Neural crest cell (in vitro differentiated cells): ENCODE measurements at regions not wholly inside any gene's neighbourhood (a gene's known extent, or its start where the extent isn't known, plus 50 kb on each side); places are given as distances from the start of the nearest gene placed in this dataset.

Experiments used
- DNase-seq: peaks from one replicate; pipeline ENCODE4 v3.0.0; 2021; ENCODE audit warnings: low read depth, mixed read lengths, low spot score
- H3K27ac Mint-ChIP-seq: one replicate; pipeline ENCODE4 v1.8.0; 2021; ENCODE audit warnings: mild to moderate bottlenecking, mixed read lengths; ENCODE audit not compliant: unreplicated experiment
- H3K27me3 Mint-ChIP-seq: 2 replicates; pipeline ENCODE4 v1.8.0; 2021; ENCODE audit warnings: low read depth, mild to moderate bottlenecking, mixed read lengths
- H3K36me3 Mint-ChIP-seq: 2 replicates; pipeline ENCODE4 v1.8.0; 2021; ENCODE audit warnings: low read depth, mild to moderate bottlenecking, mixed read lengths
- H3K4me1 Mint-ChIP-seq: 2 replicates; pipeline ENCODE4 v1.8.0; 2021; ENCODE audit warnings: mixed read lengths
- H3K4me3 Mint-ChIP-seq: one replicate; pipeline ENCODE4 v1.8.0; 2021; ENCODE audit warnings: mild to moderate bottlenecking, mixed read lengths
- H3K9me3 Mint-ChIP-seq: 2 replicates; pipeline ENCODE4 v1.8.0; 2021; ENCODE audit warnings: mixed read lengths
- TF ChIP-seq, protein P1 (sequence below): fragments of 200-600 bp; sonication (generic); conservative IDR thresholded peaks from 2 replicates; pipeline ENCODE4 v1.5.0; 2021; ENCODE audit warnings: antibody characterized with exemption, mild to moderate bottlenecking

DNA sequence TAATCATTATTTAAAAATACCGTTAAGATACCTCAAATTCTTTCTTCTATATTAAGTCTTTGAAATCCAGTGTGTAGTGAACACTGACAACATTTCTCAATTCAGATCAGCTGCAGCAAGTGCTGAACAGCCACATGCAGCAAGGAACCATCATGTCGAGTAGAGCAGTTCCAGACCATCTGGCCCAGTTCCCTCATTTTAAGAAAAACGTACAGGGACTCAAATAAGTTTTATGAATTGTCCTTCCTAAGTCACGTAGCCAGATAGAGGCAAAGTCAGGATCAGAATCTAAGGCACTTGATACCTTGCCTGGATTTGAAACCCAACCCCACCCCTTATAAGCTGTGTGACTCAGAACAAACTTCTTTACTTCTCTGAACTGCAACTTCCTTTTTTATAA is 132.4 kb downstream of the PROX1 start:
- no peak overlapping the region for H3K4me3 Mint-ChIP-seq
- TF ChIP-seq, protein P1, sequence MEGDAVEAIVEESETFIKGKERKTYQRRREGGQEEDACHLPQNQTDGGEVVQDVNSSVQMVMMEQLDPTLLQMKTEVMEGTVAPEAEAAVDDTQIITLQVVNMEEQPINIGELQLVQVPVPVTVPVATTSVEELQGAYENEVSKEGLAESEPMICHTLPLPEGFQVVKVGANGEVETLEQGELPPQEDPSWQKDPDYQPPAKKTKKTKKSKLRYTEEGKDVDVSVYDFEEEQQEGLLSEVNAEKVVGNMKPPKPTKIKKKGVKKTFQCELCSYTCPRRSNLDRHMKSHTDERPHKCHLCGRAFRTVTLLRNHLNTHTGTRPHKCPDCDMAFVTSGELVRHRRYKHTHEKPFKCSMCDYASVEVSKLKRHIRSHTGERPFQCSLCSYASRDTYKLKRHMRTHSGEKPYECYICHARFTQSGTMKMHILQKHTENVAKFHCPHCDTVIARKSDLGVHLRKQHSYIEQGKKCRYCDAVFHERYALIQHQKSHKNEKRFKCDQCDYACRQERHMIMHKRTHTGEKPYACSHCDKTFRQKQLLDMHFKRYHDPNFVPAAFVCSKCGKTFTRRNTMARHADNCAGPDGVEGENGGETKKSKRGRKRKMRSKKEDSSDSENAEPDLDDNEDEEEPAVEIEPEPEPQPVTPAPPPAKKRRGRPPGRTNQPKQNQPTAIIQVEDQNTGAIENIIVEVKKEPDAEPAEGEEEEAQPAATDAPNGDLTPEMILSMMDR, result no peak
- peaks cover 11% of the 10 kb centered on the region for H3K9me3 Mint-ChIP-seq
- H3K4me1 Mint-ChIP-seq, result peaks cover 25% of the 10 kb centered on the region
- H3K36me3 Mint-ChIP-seq, result peaks cover 10% of the 10 kb centered on the region
- no peak overlapping the region for H3K27ac Mint-ChIP-seq
- H3K27me3 Mint-ChIP-seq, result no peaks in the 10 kb centered on the region
- no peak for DNase-seq

- no peak for DNase-seq
- Mint-ChIP-seq H3K4me3 (no peak overlapping the region), H3K27me3 (no peaks in the 10 kb centered on the region), H3K4me1 (peaks cover 32% of the 10 kb centered on the region), H3K27ac (no peak overlapping the region), H3K36me3 (peaks cover 10% of the 10 kb centered on the region), H3K9me3 (peaks cover 11% of the 10 kb centered on the region)
- TF ChIP-seq, protein P1, result no peak
These were observed 133.2 kb downstream of the PROX1 start for GRCh38 chr1:214120951-214121350.

GRCh38 chr1:214122110-214122509 is 134.3 kb downstream of the PROX1 start:
- Mint-ChIP-seq H3K9me3 (peaks cover 11% of the 10 kb centered on the region), H3K27ac (no peak overlapping the region), H3K36me3 (peaks cover 10% of the 10 kb centered on the region), H3K27me3 (no peaks in the 10 kb centered on the region), H3K4me3 (no peak overlapping the region), H3K4me1 (peaks cover 32% of the 10 kb centered on the region)
- TF ChIP-seq, protein P1, result no peak
- no peak for DNase-seq

DNA sequence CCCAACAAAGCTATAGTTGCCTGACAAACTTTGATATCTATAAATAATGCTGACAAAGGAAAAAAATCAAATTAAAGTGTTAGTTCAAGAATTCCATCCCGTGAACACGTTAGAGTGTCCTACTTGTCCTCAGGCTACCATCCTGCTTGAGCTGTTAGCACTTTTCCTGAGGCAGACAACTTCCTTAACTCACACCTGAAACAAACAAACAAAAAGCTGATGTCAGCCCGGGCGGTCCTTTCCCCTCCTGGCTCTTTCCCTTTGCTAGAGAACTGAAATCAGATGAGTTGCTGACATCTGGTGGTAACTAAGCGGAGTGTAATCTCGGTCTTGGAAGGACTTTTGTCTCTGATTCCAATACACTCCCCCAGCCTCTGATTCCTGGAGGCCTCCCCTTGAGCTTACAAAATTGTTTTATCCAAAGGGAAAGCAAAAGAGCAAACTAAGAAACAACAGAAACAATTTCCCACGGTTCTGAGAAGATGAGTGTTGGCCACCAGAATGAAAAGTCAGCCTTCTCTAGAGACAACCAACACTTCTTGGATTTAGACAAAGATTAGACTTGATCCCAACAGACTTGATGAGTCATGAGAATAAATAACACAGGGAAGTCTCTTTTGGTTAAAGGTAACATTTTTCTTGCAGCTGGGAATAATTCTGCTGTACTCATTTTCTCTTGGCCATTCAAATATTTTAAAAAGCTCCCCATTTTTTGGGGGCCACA is 135.4 kb downstream of the PROX1 start:
- peaks cover 3% of the 10 kb centered on the region for H3K36me3 Mint-ChIP-seq
- TF ChIP-seq, protein P1, result peak; percentile 81
- peak; percentile 22 for DNase-seq
- H3K27me3 Mint-ChIP-seq, result no peaks in the 10 kb centered on the region
- no peak overlapping the region for H3K4me3 Mint-ChIP-seq
- peaks cover 5% of the 10 kb centered on the region for H3K9me3 Mint-ChIP-seq
- H3K4me1 Mint-ChIP-seq, result peaks cover 32% of the 10 kb centered on the region
- no peak overlapping the region for H3K27ac Mint-ChIP-seq

DNA sequence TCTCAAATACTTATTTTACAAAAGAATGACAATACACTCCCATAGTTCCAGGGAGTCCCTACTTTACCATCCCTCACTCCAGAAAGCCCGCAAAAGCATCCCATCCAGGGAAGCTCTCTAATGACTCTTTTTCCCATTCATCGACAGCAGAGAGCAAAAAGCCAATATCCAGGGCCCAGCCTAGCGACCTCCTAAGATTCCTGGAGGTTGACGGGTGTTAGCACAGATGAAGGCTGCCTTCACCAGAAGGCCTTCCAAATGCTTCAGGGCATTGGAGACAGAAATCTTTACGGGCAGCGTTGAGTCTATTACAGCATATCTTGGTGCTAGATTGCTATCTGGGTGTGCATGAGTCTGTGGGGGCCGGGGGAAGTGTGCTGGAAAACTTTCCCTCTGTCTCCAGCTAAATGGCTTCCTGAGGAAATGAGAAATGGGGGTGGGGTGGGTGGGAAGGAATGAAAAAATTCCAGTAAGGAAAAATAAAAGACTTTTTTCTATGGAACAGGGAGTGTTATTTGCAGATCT is 136.6 kb downstream of the PROX1 start:
- Mint-ChIP-seq H3K4me1 (peaks cover 32% of the 10 kb centered on the region), H3K36me3 (no peaks in the 10 kb centered on the region), H3K27me3 (no peaks in the 10 kb centered on the region), H3K9me3 (peaks cover 5% of the 10 kb centered on the region), H3K27ac (no peak overlapping the region), H3K4me3 (no peak overlapping the region)
- TF ChIP-seq, protein P1, result no peak
- no peak for DNase-seq
